ENCODE measurements at regions not wholly inside any gene's neighbourhood (a gene's known extent, or its start where the extent isn't known, plus 50 kb on each side); places are given as distances from the start of the nearest gene placed in this dataset.
"Not testable (repeated sequence)": the region's sequence is repeated elsewhere in the genome, so short reads cannot be mapped to it uniquely, and the experiment has no call there.

- no peak overlapping the region for H3K4me3 ChIP-seq (ENCODE audit: low read length)
- DNase-seq (ENCODE audit: low read depth) = no peak
- TF ChIP-seq CTCF (conservative IDR thresholded peaks at IDR 0.05; ENCODE audit: low read depth, low read length) = no peak
Measured at GRCh38 chr16:87213536-87213935, 103.7 kb downstream of the C16orf95 start.

GRCh38 chr16:87216148-87216840 lies 100.9 kb downstream of the C16orf95 start:
- TF ChIP-seq CTCF (conservative IDR thresholded peaks at IDR 0.05; ENCODE audit: low read depth, low read length) = no peak
- H3K4me3 ChIP-seq (ENCODE audit: low read length) = peak overlapping the region; percentile 26
- no peak for DNase-seq (ENCODE audit: low read depth)

GRCh38 chr16:87216841-87217275 lies 100.3 kb downstream of the C16orf95 start:
- TF ChIP-seq CTCF (conservative IDR thresholded peaks at IDR 0.05; ENCODE audit: low read depth, low read length) = no peak
- peak overlapping the region; percentile 26 for H3K4me3 ChIP-seq (ENCODE audit: low read length)
- no peak for DNase-seq (ENCODE audit: low read depth)

GRCh38 chr16:87217802-87218201 lies 99.4 kb downstream of the C16orf95 start:
- not testable (repeated sequence) for DNase-seq (ENCODE audit: low read depth); H3K4me3 ChIP-seq (ENCODE audit: low read length)

GRCh38 chr16:87218281-87219055 lies 98.7 kb downstream of the C16orf95 start:
- TF ChIP-seq CTCF (conservative IDR thresholded peaks at IDR 0.05; ENCODE audit: low read depth, low read length) = no peak
- no peak overlapping the region for H3K4me3 ChIP-seq (ENCODE audit: low read length)
- DNase-seq (ENCODE audit: low read depth) = no peak

GRCh38 chr16:87219287-87219909 lies 97.8 kb downstream of the C16orf95 start:
- no peak for DNase-seq (ENCODE audit: low read depth)
- no peak overlapping the region for H3K4me3 ChIP-seq (ENCODE audit: low read length)
- no peak for TF ChIP-seq CTCF (conservative IDR thresholded peaks at IDR 0.05; ENCODE audit: low read depth, low read length)

- no peak for TF ChIP-seq CTCF (conservative IDR thresholded peaks at IDR 0.05; ENCODE audit: low read depth, low read length)
- no peak overlapping the region for H3K4me3 ChIP-seq (ENCODE audit: low read length)
- DNase-seq (ENCODE audit: low read depth) = no peak
Measured at GRCh38 chr16:87221633-87222032, 95.6 kb downstream of the C16orf95 start.
